SK-N-SH (cell line): ENCODE measurements at regions not wholly inside any gene's neighbourhood (a gene's known extent, or its start where the extent isn't known, plus 50 kb on each side); places are given as distances from the start of the nearest gene placed in this dataset.

ENCODE experiments used
- CTCF ChIA-PET: fragments of 300-600, 350-600 bp; formaldehyde crosslinking; extraction: SDS; loops from one replicate; lab custom pipeline; 2021; lab: Yijun Ruan, JAX
- POLR2A ChIA-PET: fragments of 350-600 bp; sonication (Branson Sonifier 250); formaldehyde crosslinking; extraction: SDS; loops from one replicate; lab custom pipeline; 2020; ENCODE audit warnings: antibody characterized with exemption, inconsistent platforms; lab: Yijun Ruan, JAX
- DNase-seq: peaks from one replicate; pipeline ENCODE4 v3.0.0; 2012
- H2AFZ ChIP-seq: fragments of 200-600 bp; sonication (generic); 2 replicates; pipeline ENCODE4 v1.8.1; 2016; ENCODE audit warnings: antibody characterized with exemption, mild to moderate bottlenecking, low read depth
- H3F3A ChIP-seq: fragments of 200-600 bp; sonication (generic); replicated peaks from 2 replicates; pipeline ENCODE3; 2016; ENCODE audit warnings: antibody characterized with exemption, mild to moderate bottlenecking; ENCODE audit not compliant: insufficient read depth
- H3K27ac ChIP-seq, 2 experiments: fragments of 200-500 bp in 1 of 2; fragments of 200-600 bp in 1 of 2; sonication (Bioruptor generic) in 1 of 2; sonication (generic), shearing (Covaris generic) in 1 of 2; 2 replicates each; pipeline versions ENCODE4 v1.5.1 to v1.6.1; 2014 to 2016; ENCODE audit warnings: low read depth in 2 of 2, inconsistent platforms in 1 of 2, low read length in 1 of 2, mild to moderate bottlenecking in 1 of 2, mixed read lengths in 1 of 2
- H3K27me3 ChIP-seq: fragments of 200-600 bp; sonication (generic), shearing (Covaris generic); 2 replicates; pipeline ENCODE4 v1.6.1; 2016; ENCODE audit warnings: mixed run types; ENCODE audit not compliant: insufficient read depth
- H3K36me3 ChIP-seq, 2 experiments: fragments of 200-500 bp in 1 of 2; fragments of 200-600 bp in 1 of 2; sonication (Bioruptor generic) in 1 of 2; sonication (generic) in 1 of 2; replicated peaks in 1 of 2; 2 replicates each; pipeline versions ENCODE3 to v1.5.1; 2014 to 2016; ENCODE audit warnings: low read length in 1 of 2, mild to moderate bottlenecking in 1 of 2; ENCODE audit not compliant: insufficient read depth in 2 of 2, control insufficient read depth in 1 of 2
- H3K4me1 ChIP-seq, 2 experiments: fragments of 200-500 bp in 1 of 2; fragments of 200-600 bp in 1 of 2; sonication (Bioruptor generic) in 1 of 2; sonication (generic), shearing (Covaris generic) in 1 of 2; 2 replicates each; pipeline versions ENCODE4 v1.5.1 to v1.6.1; 2014 to 2016; ENCODE audit warnings: low read depth in 1 of 2, low read length in 1 of 2, mixed run types in 1 of 2; ENCODE audit not compliant: insufficient read depth in 2 of 2, control insufficient read depth in 1 of 2
- H3K4me2 ChIP-seq: fragments of 200-600 bp; sonication (generic), shearing (Covaris generic); 2 replicates; pipeline ENCODE4 v1.6.1; 2017; ENCODE audit warnings: mixed run types
- H3K4me3 ChIP-seq, 2 experiments: fragments of 200-500 bp in 1 of 2; fragments of 200-600 bp in 1 of 2; sonication (Bioruptor generic) in 1 of 2; sonication (generic), shearing (Covaris generic) in 1 of 2; 2 replicates each; pipeline versions ENCODE4 v1.5.1 to v1.8.1; 2014 to 2016; ENCODE audit warnings: low read depth in 2 of 2, inconsistent platforms in 1 of 2, low read length in 1 of 2, mild to moderate bottlenecking in 1 of 2, mixed read lengths in 1 of 2, moderate library complexity in 1 of 2
- H3K79me2 ChIP-seq: fragments of 200-600 bp; sonication (generic); 2 replicates; pipeline ENCODE4 v1.8.1; 2017; ENCODE audit warnings: mild to moderate bottlenecking; ENCODE audit not compliant: insufficient read depth
- H3K9ac ChIP-seq: fragments of 200-600 bp; sonication (generic); 2 replicates; pipeline ENCODE4 v1.6.1; 2017; ENCODE audit warnings: mixed run types
- H3K9me2 ChIP-seq: fragments of 200-600 bp; sonication (generic); 2 replicates; pipeline ENCODE4 v1.6.1; 2017; ENCODE audit warnings: mixed run types
- H3K9me3 ChIP-seq: fragments of 200-600 bp; sonication (generic); 2 replicates; pipeline ENCODE4 v1.6.1; 2017; ENCODE audit warnings: mixed run types, mild to moderate bottlenecking, moderate library complexity
- H4K20me1 ChIP-seq: fragments of 200-600 bp; sonication (generic); 2 replicates; pipeline ENCODE4 v1.6.1; 2017; ENCODE audit warnings: mild to moderate bottlenecking, mixed run types; ENCODE audit not compliant: insufficient read depth
- GATA2 ChIP-seq: sonication (generic); formaldehyde crosslinking; IDR thresholded peaks from 2 replicates; pipeline ENCODE4 v1.5.0; 2020; ENCODE audit warnings: mild to moderate bottlenecking, missing genetic modification reagents
- MAX ChIP-seq: IDR thresholded peaks from 2 replicates; pipeline ENCODE4 v1.4.0; 2012; ENCODE audit warnings: low read depth
- RAD21 ChIP-seq: IDR thresholded peaks from 2 replicates; pipeline ENCODE4 v1.6.1; 2012; ENCODE audit warnings: mild to moderate bottlenecking, low read length
- SIN3A ChIP-seq: IDR thresholded peaks from 2 replicates; pipeline ENCODE4 v1.6.1; 2012; ENCODE audit warnings: low read depth, mild to moderate bottlenecking, low read length, moderate library complexity, borderline replicate concordance
- SMC3 ChIP-seq: IDR thresholded peaks from 2 replicates; pipeline ENCODE4 v1.6.1; 2012; ENCODE audit warnings: low read depth, low read length, improper control_type of control experiment
- USF2 ChIP-seq: fragments of 150-350 bp; IDR thresholded peaks from 2 replicates; pipeline ENCODE4 v1.6.1; 2017; ENCODE audit warnings: antibody characterized with exemption, low read length, low read depth, borderline replicate concordance
- WGBS: methylation state at CpG from one replicate; pipeline ENCODE4 v1.1.6; 2017; ENCODE audit warnings: low lambda C conversion rate; 5-methylcytosine and 5-hydroxymethylcytosine counted together
- TF ChIP-seq, protein P1 (sequence below): fragments of 200-600 bp; sonication (generic); IDR thresholded peaks from 2 replicates; pipeline ENCODE4 v1.6.1; 2017; ENCODE audit warnings: antibody characterized with exemption, mild to moderate bottlenecking, moderate library complexity

- TF ChIP-seq RAD21 (peak; percentile 75), SMC3 (peak; percentile 24; the same call in 1 of the 2 replicates), MAX (no peak)
- TF ChIP-seq, protein P1, sequence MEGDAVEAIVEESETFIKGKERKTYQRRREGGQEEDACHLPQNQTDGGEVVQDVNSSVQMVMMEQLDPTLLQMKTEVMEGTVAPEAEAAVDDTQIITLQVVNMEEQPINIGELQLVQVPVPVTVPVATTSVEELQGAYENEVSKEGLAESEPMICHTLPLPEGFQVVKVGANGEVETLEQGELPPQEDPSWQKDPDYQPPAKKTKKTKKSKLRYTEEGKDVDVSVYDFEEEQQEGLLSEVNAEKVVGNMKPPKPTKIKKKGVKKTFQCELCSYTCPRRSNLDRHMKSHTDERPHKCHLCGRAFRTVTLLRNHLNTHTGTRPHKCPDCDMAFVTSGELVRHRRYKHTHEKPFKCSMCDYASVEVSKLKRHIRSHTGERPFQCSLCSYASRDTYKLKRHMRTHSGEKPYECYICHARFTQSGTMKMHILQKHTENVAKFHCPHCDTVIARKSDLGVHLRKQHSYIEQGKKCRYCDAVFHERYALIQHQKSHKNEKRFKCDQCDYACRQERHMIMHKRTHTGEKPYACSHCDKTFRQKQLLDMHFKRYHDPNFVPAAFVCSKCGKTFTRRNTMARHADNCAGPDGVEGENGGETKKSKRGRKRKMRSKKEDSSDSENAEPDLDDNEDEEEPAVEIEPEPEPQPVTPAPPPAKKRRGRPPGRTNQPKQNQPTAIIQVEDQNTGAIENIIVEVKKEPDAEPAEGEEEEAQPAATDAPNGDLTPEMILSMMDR, result 0 out of 2 replicates have a peak, but pooled peaks have one; percentile 17
- POLR2A ChIA-PET, result no interaction called here
- no peaks in the 10 kb centered on the region for H3K79me2 ChIP-seq
- H3K27ac ChIP-seq, result no peak overlapping the region
- no peaks in the 10 kb centered on the region; a peak in 1 of 4 replicates for H3K4me1 ChIP-seq
- no peaks in the 10 kb centered on the region for H3K9me2 ChIP-seq
- no peaks in the 10 kb centered on the region for H4K20me1 ChIP-seq
- no peak overlapping the region for H3K9ac ChIP-seq
- peak; percentile 63 for DNase-seq
- no peak overlapping the region for H2AFZ ChIP-seq
- H3K9me3 ChIP-seq, result no peaks in the 10 kb centered on the region
- no peak overlapping the region for H3K4me2 ChIP-seq
- 10% methylated on average over 5 of the region's 7 CpGs for WGBS
- CTCF ChIA-PET, result interaction anchor here (0.5 to 2.6 kb wide), 35 partner anchors 8 to 1775 kb away, joined by 3 to 17 read pairs (median 4); no protein-coding TSS in a partner anchor
- H3F3A ChIP-seq, result no peaks in the 10 kb centered on the region
- H3K4me3 ChIP-seq, result peak overlapping the region in 1 of 2 experiments; percentile 43; a peak in 1 of 4 replicates
- no peaks in the 10 kb centered on the region for H3K36me3 ChIP-seq
- no peaks in the 10 kb centered on the region for H3K27me3 ChIP-seq
Observed at GRCh38 chr10:84613336-84614021, 285.1 kb downstream of the CCSER2 start.

- H4K20me1 ChIP-seq, result no peaks in the 10 kb centered on the region
- H3K4me2 ChIP-seq, result no peak overlapping the region
- POLR2A ChIA-PET, result no interaction called here
- H3K4me1 ChIP-seq, result no peaks in the 10 kb centered on the region
- H3K4me3 ChIP-seq, result no peak overlapping the region
- no peaks in the 10 kb centered on the region for H3K36me3 ChIP-seq
- TF ChIP-seq GATA2 (CRISPR knock-in tag), result no peak
- TF ChIP-seq USF2, result no peak
- TF ChIP-seq SIN3A, result no peak
- no peak overlapping the region for H2AFZ ChIP-seq
- no peaks in the 10 kb centered on the region for H3K27me3 ChIP-seq
- no peaks in the 10 kb centered on the region for H3F3A ChIP-seq
- WGBS, result 53% methylated on average over 6 of the region's 6 CpGs
- H3K27ac ChIP-seq, result no peak overlapping the region
- DNase-seq, result no peak
- no peaks in the 10 kb centered on the region for H3K79me2 ChIP-seq
- no peaks in the 10 kb centered on the region; the same call in 1 of the 2 replicates for H3K9me3 ChIP-seq
- CTCF ChIA-PET, result interaction anchor here (3.4 kb wide), 1 partner anchor 13 kb away, joined by 10 read pairs; no protein-coding TSS in a partner anchor
- H3K9ac ChIP-seq, result no peak overlapping the region
- no peaks in the 10 kb centered on the region for H3K9me2 ChIP-seq
Observed at GRCh38 chr10:84626397-84627087, 298.2 kb downstream of the CCSER2 start.
